HepG2 (cell line): ENCODE measurements at regions not wholly inside any gene's neighbourhood (a gene's known extent, or its start where the extent isn't known, plus 50 kb on each side); places are given as distances from the start of the nearest gene placed in this dataset.

ENCODE experiments used
- ATM ChIP-seq: fragments of 450-650 bp; IDR thresholded peaks from 2 replicates; pipeline ENCODE4 v1.7.1; 2017; ENCODE audit warnings: mild to moderate bottlenecking, borderline replicate concordance
- CBX1 ChIP-seq: IDR thresholded peaks from one replicate; pipeline ENCODE4 v1.6.1; 2016; ENCODE audit warnings: antibody characterized with exemption, low read depth
- KAT7 ChIP-seq: IDR thresholded peaks from 2 replicates; pipeline ENCODE4 v1.6.1; 2018; ENCODE audit warnings: borderline replicate concordance, missing compliant biosample characterization
- NR2C2 ChIP-seq: sonication (generic); formaldehyde crosslinking; IDR thresholded peaks from 2 replicates; pipeline ENCODE4 v1.4.0; 2020; ENCODE audit warnings: missing genetic modification reagents, mild to moderate bottlenecking, moderate library complexity, borderline replicate concordance
- TF ChIP-seq, protein P1 (sequence below): sonication (generic); formaldehyde crosslinking; IDR thresholded peaks from 2 replicates; pipeline ENCODE4 v1.5.0; 2020; ENCODE audit warnings: mild to moderate bottlenecking, missing genetic modification reagents, moderate library complexity
- TF ChIP-seq, protein P2 (sequence below): IDR thresholded peaks from 2 replicates; pipeline ENCODE4 v1.6.1; 2012; ENCODE audit warnings: inconsistent platforms

DNA sequence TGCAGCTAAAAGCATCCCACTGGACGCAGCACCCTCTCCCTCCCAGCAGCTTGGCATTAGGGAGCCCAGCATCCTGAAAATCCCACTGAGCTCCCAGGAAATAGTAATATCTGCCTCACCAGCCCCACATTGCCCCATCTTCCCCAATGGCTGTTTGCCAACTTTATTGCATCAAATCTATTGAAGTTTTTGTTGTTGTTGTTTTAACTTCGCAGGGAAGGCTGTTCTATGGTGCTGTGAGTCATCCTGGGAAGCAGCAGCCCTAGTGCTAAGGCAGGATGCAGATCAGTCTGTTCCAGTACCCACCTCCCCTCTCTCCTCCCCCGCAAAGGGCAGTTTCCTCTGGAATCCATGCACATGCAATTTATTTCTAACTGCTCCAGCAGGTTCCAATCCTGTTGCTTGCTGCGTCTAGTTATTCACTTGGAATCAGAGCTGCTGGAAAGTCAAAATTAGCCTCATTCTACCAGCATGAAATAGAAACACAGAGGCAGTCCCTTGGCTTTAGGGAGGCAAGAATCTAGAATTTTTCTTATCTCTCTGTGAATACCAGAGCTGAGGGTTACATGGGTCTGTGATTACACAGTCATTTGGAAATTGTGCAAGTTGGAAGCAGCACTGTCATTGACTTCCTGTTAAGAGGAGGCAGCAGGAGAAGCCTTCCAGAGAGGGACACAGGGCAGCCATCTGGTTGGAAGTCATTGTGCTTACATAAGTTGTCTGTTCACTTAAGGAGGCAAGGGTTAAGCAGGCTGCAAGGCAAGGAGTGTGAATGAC is 115.9 kb upstream of the CACUL1 start:
- no peak for TF ChIP-seq NR2C2 (CRISPR knock-in tag)
- TF ChIP-seq ATM = no peak
- TF ChIP-seq CBX1 = no peak
- TF ChIP-seq, protein P1, sequence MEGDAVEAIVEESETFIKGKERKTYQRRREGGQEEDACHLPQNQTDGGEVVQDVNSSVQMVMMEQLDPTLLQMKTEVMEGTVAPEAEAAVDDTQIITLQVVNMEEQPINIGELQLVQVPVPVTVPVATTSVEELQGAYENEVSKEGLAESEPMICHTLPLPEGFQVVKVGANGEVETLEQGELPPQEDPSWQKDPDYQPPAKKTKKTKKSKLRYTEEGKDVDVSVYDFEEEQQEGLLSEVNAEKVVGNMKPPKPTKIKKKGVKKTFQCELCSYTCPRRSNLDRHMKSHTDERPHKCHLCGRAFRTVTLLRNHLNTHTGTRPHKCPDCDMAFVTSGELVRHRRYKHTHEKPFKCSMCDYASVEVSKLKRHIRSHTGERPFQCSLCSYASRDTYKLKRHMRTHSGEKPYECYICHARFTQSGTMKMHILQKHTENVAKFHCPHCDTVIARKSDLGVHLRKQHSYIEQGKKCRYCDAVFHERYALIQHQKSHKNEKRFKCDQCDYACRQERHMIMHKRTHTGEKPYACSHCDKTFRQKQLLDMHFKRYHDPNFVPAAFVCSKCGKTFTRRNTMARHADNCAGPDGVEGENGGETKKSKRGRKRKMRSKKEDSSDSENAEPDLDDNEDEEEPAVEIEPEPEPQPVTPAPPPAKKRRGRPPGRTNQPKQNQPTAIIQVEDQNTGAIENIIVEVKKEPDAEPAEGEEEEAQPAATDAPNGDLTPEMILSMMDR (CRISPR knock-in tag) = no peak
- TF ChIP-seq KAT7 (CRISPR knock-in tag) = no peak
- TF ChIP-seq, protein P2, sequence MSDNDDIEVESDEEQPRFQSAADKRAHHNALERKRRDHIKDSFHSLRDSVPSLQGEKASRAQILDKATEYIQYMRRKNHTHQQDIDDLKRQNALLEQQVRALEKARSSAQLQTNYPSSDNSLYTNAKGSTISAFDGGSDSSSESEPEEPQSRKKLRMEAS = no peak
